Hematopoietic multipotent progenitor cell (in vitro differentiated cells): ENCODE measurements at regions not wholly inside any gene's neighbourhood (a gene's known extent, or its start where the extent isn't known, plus 50 kb on each side); places are given as distances from the start of the nearest gene placed in this dataset.

Experiments used
- DNase-seq, 3 donors: peaks; one replicate each; pipeline ENCODE4 v3.0.0-alpha.2; 2011 to 2015; ENCODE audit warnings: low read depth in 2 of 3, low spot score in 2 of 3

DNA sequence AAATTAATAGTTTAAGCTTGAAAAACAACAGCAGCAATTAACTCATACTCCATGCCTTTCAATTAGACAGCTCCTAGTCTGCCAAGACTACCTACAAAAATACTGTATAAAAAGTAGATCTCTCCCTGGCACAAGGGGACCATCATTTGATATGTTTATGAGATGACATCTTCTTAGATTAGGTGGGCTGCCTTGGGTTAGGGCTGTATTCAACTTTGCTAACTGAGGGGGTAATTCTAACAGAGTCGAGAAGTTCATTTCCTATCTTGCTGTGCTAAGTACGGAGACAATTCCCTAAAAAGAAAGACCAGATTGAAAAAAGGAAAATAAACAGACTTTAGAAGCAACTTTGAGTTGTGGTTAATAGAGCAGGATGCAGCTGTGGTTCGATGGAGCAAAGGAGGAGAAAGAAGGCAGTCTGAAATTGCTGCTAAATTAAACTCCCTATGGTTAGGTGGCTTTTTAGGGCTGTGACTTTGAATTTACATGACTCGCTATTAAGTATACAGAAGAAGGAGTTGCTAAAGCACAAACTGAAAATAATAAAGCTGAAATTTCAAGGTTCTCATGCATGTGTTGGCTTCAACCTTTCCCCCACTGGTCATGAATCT lies 75.4 kb downstream of the CDC7 start:
- DNase-seq, result peak in 1 of 3 donors; percentile 61

DNA sequence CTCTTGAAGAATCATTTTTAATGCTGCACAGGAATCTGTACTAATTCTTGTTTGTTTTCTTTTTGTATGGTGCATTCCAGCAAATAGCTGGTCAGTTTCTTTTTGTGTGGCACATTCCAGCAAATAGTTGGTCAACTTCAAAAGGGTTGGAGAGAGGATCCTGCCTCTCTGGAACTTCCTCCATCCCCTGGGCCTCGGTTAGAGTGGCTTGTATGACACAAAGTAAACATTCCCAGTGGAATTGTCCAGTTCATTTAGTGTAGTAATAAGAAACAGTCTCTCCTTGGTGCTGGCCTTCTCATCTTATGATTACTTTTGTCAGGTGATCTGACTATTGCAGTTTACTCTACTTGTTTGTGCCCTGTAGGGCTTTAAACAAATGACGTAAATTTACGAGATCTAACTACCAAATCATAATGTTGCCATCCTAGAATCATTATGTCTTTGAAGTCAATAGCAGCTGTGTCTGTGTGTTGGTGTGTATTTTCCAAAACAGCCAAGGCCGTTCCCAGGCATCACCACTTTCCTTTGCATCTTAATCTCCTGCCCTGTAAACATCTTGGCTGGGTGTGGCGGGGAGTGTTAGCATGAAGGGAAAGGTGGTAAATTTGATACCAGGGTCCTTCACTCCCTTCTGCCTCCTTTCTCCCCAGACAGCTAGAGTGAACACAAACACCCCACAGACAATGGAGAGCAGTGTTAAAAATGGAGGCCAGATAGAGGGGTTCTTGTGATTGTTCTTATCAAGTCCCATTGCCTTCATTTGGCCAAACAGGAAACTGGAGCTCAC lies 77.9 kb downstream of the CDC7 start:
- no peak for DNase-seq

DNA sequence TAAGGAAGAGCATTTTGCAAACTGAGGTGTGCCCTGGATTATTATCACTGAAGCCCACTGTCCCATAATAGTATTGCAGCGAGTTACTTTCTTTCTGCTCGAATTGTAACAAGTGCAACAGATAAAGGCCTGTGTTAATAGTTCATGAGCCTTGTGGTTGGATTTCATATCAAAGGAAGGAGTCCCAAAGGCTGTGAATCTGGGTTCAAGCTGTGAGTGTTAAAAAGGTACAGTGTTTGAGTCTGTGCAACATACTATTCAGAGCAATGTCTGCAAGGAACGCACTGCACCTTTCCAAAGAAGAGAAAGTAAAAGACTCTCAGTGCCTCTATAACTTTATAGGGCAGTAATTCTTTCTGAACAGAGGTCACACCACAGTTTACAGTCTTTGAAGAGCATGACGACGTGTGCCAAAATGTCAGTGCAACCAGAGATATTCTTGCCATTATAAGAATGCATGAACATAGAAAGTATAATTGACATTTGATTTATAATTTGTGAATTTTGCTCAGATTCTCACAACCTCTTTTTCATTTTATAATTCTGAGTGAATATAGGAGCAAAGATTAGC lies 79.1 kb downstream of the CDC7 start:
- no peak for DNase-seq

DNA sequence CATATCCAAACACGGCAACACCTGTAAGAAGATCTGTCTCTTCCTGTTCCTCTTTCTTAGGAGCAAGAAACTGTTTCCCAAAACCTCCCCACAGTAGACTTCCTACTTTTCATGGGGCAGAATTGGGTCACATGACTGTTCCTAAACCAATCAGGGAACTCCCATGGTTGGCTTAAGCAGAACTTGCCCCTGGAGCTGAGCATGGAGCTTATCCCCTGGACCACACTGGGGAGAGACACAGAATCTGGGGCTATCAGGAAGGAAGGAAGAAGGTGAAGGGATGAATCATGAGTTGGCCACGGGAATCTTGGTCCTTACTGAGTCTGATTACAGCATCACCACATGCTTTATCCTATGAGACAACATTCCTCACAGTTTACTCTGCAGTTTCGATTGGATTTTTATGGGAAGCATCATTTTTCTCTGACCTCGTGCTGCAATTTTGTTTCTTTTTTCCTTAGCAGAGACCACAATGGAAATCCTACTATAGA lies 81.8 kb downstream of the CDC7 start:
- no peak for DNase-seq

DNA sequence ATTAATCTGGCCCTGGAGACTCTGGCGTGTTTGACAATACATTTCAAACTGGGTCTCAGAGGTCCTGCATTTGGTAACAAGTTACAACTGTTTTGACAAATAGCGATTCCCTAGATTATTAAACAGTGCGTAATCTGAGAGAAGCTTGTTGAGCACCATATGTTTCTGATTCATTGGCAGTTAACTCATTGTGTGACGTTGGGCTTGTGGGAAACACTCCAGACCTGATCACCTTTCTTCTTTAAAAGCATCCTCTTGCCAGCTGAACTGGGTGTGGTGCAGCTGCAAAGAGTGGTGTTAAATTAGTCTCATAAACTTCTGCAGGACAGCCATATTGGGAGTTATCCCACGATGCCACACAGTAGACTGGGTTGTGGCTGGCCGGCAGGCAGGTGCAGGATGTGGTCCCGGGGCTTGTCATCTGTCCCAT lies 82.7 kb downstream of the CDC7 start:
- DNase-seq, result no peak

DNA sequence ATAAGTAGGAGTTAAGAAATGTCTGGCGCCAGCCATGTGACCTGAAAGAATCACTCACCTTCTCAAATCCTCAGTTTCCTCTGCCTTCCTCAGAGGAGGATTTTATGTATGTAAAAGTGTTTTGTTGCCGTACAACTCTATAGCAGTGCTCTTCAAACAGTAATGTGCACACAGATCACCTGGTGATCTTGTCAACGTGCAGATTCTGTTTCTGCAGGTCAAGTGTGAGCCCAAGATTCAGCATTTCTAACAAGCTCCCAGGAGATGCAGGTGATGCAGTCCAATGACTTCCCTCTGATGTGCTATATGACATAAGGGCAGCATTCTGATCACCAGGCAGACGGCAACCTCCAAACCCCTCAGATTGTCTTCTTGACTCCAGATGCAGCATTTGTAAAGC lies 83.7 kb downstream of the CDC7 start:
- DNase-seq, result no peak

DNA sequence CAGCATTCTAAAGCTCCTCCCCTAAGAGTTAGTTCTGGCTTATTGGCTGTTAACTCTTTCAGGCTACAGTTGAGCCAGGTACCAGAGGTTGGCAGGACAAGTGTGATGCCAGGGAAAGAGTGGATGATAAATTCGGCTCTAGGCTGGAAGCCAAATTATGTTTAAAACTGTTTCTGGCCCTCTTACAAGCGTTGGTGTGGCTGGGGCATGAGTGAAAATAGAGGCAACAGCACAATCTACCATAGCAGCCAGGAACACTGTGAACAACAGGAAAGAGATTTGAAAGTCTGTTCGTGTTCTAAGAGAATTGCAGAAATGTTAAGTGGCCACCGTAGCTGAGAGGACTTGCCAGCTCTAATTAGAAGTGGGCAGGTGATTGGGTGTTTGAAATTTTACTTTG lies 84.2 kb downstream of the CDC7 start:
- no peak for DNase-seq

DNA sequence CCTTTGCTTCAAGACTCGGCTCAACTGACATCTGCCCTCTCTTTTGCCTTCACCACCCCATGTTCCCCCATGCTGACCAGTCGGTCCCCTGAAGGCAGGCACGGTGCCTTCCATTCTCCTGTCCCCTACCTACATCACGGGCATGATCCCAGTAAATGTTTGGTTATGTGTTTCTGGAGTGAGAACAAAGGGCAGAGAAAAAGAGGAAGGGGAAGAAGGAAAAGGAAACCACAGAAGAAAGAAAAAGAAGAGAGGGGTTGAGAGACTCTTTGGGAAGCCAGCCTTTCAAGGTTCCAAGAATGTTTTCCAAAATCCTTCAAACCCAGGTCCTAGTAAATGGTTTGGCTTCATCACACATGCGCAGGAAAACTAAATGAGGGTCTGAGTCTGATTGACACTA lies 84.9 kb downstream of the CDC7 start:
- DNase-seq, result no peak

DNA sequence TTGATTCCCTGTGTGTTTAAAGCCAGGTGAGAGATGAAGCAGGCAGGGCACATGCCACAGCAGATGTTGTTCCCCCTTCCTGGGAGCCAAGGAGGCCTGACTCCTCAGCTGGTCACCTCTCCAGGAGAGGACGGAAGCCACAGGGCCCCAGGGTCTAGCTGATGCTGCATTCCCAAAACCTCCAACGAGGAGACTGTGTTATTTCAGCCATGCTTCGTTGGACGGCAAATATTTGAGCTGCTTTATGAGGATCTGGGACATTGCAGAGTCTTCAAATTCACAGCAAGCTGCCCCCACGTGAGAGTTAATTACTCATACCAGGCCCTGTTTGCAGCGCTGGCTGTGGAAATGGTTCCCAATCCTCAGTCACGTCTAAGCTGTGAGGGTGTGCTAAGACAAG lies 85.3 kb downstream of the CDC7 start:
- no peak for DNase-seq

DNA sequence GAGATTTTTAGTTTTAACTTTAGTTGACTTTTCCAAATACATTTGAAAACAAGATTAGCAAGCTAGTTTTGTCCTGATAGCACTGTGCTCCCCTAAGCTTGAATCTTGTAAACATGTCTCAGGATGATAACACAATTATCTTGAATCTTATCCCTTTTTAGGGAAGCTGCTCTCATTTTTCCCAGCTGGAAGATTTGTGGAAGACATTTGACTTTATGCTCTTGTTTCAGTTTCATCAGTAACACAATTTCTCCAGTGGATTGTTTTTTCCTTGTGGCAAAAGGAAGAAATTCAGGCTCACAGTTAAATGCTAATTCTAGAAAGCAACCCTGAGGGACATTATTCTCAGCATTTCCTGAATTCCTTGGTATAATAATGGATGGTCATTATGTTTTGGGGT lies 88.8 kb downstream of the CDC7 start:
- no peak for DNase-seq

DNA sequence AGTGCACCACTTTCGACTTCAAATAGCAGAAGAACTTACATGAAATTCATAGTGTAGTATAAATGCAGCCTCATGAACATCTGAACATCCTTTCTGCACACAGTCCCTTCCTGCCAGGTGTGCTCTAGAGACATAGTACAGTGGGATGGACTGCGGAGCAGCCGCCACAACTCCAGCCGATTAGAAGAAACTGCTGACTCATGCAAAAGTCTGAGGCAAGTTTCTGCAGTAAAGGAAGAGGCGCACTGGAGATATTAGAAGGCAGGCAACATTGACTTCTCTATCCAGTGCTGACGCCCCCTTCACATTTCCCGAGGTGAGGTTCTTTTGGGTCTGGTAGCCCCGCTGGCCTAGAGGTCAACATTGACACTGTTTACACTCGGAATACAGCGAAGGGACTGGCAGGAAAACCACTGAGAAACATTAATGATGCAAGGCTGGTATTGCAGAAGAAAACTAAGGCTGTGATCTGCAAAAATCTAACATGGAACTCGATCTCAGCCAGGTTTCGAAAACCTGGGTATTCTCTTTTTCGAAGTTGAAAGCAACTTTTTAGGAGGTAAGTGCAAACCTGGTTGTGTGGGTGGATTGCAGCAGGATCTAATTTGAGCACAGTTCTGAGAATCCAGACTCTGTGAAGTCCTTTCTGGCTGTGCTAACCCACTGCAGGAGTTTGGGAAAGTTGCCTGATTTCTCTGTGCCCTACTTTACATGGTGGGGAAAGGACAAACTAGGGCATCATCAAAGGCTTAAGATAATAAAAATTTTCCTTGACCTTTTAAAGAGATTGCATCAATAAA lies 90.7 kb downstream of the CDC7 start:
- peak in 2 of 3 donors; percentile 24 to 69 for DNase-seq

DNA sequence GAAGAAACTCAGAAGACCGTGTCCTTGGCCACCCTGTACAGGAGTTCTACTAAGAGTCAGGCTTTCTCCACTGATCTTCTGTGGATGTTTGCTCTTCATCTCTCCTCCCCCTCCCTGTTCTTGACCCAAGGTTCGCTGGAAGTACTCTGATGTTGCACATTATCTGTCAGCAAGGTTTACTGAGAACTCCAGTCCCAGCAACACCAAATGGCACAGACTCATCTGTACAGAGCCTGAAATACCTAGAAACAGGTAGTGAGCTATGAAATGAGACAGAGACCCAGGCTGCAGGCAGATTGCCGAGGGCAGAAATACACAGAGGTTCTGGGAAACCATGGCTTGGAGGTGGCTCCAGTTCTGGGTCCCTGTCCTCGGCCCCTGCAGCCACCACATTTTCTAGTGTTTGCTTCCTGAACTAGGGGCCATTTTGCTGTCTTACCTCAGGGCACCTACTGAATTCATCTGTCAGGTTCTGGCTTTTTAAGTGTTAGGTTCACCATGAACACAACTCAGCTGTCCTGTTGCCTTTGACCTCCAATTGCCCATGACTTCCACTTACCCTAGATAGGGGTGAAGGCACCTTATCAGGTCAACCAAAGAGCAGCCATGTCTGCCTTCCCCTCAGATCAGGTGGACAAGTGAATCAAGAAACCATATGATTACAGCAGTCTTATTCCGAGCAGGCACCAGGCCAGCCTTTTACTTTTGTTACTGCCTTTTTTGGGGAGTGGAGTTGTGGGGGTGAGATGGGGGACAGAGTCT lies 92.2 kb downstream of the CDC7 start:
- DNase-seq, result no peak

DNA sequence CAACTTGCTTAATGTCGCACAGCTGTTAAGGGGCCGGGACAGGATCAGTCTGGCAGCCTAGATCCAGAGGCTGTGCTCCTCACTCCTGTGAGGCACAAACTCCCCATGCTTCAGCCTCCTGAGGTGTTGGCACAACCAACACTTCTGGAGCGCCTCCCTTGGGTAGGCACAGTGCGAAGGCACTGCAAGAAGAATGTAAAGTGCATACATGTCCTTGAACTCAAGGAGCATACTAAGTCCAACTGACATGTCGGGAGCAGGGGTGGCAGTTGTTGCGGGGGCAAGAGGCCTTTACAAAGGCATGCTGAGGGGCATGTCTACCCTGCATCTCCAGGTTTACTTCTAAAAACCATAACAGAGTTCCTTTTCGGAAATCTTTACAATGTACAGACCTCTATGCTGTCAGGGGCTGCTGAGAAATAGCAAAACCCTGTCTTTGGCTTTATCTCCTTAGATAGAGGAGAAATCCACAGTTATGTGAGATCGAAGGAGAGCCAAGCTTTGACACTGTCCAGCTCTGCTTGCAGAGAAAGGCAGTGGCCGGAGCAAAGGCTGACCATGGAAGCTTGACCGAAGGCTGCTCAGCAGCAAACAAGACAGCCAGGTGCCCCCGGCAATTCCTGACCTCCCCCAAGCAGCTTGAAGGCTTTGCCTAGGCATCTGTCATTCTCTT lies 93.9 kb downstream of the CDC7 start:
- DNase-seq, result no peak

DNA sequence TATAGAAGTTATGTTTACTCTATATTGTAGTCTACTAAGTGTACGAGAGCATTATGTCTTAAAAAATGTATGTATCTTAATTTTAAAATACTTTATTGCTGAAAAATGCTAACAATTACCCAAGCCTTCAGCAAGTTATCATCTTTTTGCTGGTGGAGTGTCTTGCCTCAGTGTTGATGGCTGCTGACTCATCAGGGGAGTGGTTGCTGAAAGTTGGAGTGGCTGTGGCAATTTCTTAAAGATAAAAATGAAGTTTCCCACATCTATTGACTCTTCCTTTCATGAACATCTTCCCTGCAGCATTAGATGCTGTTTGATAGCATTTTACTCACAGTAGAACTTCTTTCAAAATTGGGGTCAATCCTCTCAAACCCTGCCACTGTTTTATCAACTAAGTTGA lies 95.8 kb downstream of the CDC7 start:
- DNase-seq, result no peak

DNA sequence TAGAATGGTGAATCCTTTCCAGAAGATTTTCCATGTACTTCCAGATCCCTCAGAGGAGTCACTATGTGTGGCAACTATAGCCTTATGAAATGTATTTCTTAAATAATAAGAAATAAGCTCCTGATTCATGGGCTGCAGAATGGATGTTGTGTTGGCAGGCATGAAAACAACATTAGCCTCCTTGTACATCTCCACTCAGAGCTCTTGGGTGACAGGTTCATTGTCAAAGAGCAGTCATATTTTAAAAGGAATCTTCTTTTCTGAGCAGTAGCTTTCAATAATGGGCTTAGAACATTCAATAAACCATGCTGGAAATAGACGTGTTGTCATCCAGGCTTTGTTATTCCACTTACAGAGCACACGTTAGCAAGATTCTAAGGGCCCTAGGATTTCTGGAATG lies 96.6 kb downstream of the CDC7 start:
- DNase-seq, result no peak

DNA sequence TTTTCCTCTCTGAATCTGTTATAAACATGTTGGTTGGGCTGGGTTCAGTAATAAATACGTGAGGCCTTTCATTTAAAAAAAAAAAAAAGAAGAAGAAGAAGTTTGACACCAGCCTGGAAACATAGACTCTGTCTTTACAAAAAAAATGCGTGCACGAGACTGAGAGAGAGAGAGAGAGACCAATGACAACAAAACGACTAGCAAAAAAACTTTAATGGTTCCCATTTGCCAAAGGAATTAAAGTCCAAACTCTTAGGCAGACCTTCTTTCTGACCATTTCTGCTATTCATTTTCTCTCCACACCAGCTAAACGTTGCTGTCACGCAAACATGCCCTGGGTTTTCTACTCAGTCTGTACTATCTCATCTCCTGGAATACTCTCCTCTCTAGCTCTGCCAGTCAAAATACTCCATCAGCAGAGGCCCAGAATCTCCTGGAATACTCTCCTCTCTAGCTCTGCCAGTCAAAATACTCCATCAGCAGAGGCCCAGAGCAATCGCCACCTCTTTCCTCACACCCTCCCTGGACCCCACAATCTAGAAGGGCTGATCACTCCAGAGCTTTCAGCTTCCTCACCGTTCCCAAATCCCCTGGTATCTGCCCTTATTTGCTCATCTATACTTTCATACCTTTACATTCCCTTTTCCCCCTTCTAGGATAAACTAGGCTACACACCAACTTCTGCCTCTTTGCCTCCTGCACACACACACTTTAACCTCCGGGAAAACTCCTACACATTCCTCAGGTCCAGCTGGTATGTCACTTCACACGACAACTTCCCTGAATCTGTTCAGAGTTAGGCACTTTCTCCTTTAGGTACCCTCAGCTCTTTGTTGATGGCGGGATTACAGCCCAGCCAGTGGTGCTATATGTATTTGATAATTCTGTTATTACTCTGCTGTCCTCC lies 100.0 kb downstream of the CDC7 start:
- no peak for DNase-seq

DNA sequence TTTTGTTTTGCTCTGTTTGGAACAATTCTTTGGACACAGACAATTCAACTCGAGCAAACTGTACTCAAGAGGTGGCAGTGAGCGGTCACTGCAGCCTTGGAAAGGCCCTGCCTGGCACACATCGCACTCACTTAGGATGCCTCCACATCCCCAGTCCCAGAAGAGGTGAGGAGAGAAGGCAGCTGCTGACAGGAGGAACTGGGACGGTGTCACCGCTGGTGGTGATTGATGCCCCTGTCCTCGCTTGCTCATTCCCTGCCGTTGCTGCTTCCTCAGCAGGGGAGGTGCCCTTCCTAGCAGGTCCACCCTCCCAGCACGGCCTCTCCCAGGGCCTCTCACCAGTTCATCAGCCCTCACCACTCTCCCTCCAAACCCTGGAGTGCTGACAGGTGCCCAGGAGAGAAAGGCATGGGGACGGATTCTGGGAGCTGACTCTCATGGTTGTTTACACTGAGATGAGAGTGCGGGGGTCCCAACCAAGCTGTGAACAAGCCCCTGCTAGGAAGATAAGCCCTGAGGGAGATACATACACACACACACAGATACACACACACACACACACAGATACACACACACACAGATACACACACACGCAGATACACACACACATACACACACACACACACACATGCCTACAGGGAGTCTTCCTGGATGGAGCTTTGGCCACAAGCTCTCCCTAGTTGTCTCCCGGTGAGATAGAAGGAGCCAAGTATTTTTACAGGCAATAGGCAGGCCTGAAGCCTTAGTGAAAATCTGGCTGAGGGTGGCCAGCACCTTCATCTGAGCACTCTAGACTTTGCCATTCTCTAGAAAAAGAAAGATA lies 101.1 kb downstream of the CDC7 start:
- DNase-seq, result no peak

DNA sequence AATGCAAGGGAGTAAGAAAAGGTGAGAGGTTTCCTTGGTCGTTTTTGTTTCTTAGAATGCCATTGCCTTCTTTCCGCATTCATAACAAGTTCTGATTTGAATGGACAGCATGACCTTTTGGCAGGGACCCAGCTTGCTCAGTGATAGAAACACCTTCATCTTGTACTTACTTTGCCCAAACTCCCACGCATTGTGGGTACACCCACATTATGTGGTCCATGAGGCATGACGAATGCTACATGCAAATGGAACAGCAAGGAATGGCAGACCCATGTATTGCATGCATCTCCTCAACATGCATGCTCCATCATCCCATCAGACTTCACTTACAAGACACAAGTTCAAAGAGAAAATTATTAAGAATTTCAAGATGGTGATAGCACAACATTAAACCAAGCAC lies 102.8 kb downstream of the CDC7 start:
- DNase-seq, result no peak
